GM18870 (cell line): ENCODE measurements at regions not wholly inside any gene's neighbourhood (a gene's known extent, or its start where the extent isn't known, plus 50 kb on each side); places are given as distances from the start of the nearest gene placed in this dataset.
"Not testable (repeated sequence)": the region's sequence is repeated elsewhere in the genome, so short reads cannot be mapped to it uniquely, and the experiment has no call there.

Experiments used
- ATAC-seq: cut with Tn5 transposase; IDR thresholded peaks from one replicate; pipeline ENCODE4 v1.9.1; 2021; ENCODE audit warnings: moderate library complexity; ENCODE audit not compliant: unreplicated experiment

- ATAC-seq, result no peak
Measured at GRCh38 chr11:42412590-42412989, 899.2 kb upstream of the API5 start.

GRCh38 chr11:42417691-42418090 is 894.1 kb upstream of the API5 start:
- ATAC-seq, result no peak

GRCh38 chr11:42422090-42422489 is 889.7 kb upstream of the API5 start:
- ATAC-seq, result no peak

GRCh38 chr11:42434911-42435310 is 876.9 kb upstream of the API5 start:
- not testable (repeated sequence) for ATAC-seq

GRCh38 chr11:42444406-42444805 is 867.4 kb upstream of the API5 start:
- no peak for ATAC-seq

- ATAC-seq, result no peak
Measured at GRCh38 chr11:42462558-42463310, 849.1 kb upstream of the API5 start.

- ATAC-seq, result no peak
Measured at GRCh38 chr11:42465623-42466022, 846.2 kb upstream of the API5 start.

GRCh38 chr11:42473106-42473505 is 838.7 kb upstream of the API5 start:
- no peak for ATAC-seq

- no peak for ATAC-seq
Measured at GRCh38 chr11:42482822-42483221, 829.0 kb upstream of the API5 start.

GRCh38 chr11:42490506-42490905 is 821.3 kb upstream of the API5 start:
- ATAC-seq, result no peak

- no peak for ATAC-seq
Measured at GRCh38 chr11:42494459-42494858, 817.3 kb upstream of the API5 start.

- ATAC-seq, result no peak
Measured at GRCh38 chr11:42498971-42499370, 812.8 kb upstream of the API5 start.

- ATAC-seq, result no peak
Measured at GRCh38 chr11:42502151-42502550, 809.6 kb upstream of the API5 start.

GRCh38 chr11:42521994-42522393 is 789.8 kb upstream of the API5 start:
- ATAC-seq, result no peak

GRCh38 chr11:42524534-42525227 is 787.1 kb upstream of the API5 start:
- ATAC-seq, result peak; percentile 90

GRCh38 chr11:42526426-42526825 is 785.4 kb upstream of the API5 start:
- no peak for ATAC-seq

- ATAC-seq, result no peak
Measured at GRCh38 chr11:42528471-42528870, 783.3 kb upstream of the API5 start.

- no peak for ATAC-seq
Measured at GRCh38 chr11:42528911-42529310, 782.9 kb upstream of the API5 start.

GRCh38 chr11:42536611-42537360 is 775.0 kb upstream of the API5 start:
- no peak for ATAC-seq

- ATAC-seq, result no peak
Measured at GRCh38 chr11:42542336-42542735, 769.5 kb upstream of the API5 start.

- no peak for ATAC-seq
Measured at GRCh38 chr11:42543844-42544419, 767.9 kb upstream of the API5 start.
